Activated CD4-positive, CD25-positive, alpha-beta regulatory T cell treated with anti-CD3 and anti-CD28 coated beads, Interleukin-2, amount 50 U/mL, for 24 hours (primary cell): ENCODE measurements at regions not wholly inside any gene's neighbourhood (a gene's known extent, or its start where the extent isn't known, plus 50 kb on each side); places are given as distances from the start of the nearest gene placed in this dataset.

ENCODE experiments used
- ATAC-seq, 2 donors: fragments of 150-1000 bp; cut with Tn5 transposase; one replicate each; pipeline ENCODE4 v1.10.0; 2021; ENCODE audit warnings: mild to moderate bottlenecking in 1 of 2, moderate library complexity in 1 of 2

DNA sequence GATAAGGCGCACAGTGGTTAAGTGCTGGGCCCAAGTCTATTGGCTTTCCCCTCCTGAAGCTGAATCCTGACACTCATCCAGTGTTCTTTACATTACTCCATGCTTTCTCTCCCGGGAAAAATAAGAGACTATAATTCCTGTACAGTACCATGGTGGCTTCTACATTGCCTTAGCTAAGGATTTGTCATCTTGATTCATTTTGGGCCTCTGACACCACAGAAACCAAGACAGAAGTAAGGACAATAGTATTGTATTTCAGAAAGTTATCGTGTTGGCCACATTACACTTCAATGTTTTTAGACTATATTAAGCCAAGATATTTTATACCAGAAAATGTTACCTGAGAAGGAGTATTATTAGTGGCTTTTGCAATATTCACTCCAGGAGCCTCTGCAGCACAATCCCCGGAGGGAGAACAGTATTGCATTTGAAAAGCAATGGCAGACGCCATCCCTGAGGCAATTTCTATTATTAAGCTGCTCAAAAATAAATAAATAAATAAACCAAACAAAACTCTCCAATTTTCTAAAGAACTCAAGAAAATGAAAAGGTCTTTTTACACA lies 267.9 kb downstream of the ENC1 start:
- ATAC-seq, result no peak

DNA sequence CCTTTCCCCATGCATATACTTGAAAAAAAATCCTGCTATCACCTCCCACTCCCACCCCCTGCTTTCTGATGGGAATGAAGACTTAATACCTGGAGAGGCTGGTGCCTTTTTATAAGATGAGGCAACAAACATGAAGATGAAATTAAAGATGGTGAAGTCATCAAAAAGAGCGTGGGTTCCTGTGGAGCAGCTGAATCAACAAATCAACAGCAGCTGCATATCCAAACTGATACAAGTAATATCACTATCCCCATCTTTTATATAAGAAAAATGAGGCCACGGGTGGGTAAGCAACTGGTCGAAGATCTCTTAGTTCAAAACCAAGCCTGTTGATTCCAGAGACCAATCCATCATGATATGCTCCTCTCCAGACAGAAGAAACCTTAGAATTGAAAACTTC lies 268.5 kb downstream of the ENC1 start:
- ATAC-seq, result no peak

DNA sequence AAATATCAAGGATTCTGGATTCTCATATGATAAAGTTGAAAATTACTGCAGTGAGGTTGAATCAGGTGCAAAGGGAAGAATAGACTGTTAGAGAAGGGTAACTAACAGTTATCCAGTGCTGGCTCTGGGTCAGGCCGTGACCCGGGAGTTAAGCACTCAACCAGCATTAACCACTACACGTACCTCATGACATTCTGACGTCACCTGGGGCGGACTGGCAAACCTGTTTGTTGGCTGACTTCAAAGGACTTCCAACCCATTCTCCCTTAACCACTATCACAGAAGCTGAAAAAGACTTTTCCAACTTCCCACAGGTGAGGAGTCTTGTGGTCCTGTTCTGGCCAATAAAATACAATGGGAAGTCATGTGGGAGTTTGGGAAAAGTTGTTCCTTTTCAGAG lies 268.9 kb downstream of the ENC1 start:
- no peak for ATAC-seq

DNA sequence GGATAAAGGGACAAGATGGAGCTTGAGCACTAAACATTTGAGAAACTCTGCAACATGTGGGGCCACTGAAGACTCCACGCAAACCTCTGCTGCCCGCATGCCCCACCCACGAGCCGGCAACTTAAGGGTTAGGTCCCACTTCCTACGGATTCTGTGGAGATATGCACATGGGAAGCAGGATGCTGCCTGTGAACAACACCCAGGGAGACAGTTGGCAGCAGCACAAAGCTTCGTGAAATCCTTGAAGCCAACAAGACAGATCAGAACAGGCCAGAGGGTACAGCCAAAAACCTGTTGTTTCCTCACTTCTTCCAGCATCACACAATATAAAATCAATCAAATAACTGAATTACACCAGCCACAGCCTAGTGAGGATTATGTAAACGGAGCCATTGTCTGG lies 270.4 kb downstream of the ENC1 start:
- ATAC-seq, result no peak

DNA sequence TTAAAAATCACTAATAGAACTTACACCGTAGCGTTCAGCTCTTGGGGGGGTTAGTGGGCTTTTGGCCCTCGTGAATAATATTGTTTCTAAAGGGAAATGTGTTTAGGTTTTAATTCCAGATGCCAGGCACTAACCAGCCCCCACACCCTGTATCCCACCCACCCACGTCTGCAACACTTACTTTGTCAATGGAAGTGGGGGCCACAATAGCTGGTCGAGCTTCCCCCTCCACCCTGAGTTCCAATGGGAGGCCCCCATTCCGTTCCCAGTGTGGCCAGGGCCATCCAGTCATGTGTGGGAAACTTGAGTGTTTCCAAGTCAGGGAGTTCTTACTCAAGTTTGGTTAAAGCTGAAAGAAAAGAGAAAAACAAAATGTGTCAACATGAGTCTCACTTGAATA lies 271.4 kb downstream of the ENC1 start:
- ATAC-seq, result no peak

DNA sequence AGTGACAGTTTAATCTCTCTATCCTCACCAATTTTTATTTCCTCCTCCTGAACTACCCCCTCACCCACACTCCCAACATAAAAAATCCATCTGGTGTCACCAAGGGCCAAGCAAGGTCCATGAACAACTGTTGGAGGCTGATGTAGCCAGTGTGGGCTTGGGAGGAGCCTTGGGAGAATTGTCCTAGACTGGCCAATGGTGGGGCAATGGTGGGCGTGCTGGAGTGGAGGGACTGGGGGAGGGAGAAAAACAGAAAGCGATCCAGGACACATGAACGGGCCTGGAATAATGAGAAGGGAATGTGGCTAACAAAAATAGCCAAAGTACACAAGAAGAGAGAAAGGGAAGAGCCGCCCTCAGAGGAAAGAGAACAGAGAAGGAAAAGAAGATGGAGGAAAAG lies 272.6 kb downstream of the ENC1 start:
- ATAC-seq, result no peak

DNA sequence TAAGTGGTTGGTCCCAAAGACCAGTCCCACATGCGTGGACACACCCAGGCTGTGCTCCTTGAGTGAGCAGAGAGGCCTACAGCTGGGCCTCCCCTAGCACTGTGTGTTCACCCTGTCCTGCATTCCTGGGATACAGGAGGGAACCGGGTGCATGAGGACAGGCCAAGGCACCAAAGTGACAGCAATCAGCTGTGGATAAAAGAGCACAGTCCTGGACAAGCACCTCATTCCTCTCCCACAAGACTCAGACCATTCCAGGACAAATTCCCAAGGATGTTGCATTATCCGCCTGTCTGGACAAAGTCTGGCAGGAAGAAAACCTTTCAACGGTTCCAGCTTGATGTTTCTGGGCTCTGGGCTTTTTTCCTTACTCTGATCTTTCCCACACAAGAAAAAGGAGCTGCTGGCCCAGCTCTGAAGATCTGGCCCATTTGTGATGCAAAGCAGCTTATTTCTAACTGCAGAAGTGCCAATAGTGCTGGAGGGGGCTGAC lies 273.2 kb downstream of the ENC1 start:
- ATAC-seq, result no peak

DNA sequence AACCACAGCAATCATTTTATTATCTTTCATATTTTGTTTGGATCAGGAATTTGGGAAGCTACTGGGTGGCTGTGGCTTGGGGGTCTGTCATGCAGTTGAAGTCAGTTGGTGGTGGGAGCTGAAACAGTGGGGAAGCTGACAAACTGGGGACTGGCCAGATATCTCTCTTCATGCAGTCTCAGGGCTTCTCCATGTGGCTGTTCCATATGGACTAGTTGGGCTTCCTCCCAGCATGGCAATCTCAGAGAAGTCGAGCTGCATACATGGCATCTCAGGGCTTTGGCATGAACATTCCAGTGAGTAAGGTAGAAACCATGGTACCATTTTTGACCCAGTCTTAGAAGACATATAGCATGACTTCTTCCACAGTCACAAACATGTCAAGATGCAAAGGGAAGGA lies 274.8 kb downstream of the ENC1 start:
- no peak for ATAC-seq

DNA sequence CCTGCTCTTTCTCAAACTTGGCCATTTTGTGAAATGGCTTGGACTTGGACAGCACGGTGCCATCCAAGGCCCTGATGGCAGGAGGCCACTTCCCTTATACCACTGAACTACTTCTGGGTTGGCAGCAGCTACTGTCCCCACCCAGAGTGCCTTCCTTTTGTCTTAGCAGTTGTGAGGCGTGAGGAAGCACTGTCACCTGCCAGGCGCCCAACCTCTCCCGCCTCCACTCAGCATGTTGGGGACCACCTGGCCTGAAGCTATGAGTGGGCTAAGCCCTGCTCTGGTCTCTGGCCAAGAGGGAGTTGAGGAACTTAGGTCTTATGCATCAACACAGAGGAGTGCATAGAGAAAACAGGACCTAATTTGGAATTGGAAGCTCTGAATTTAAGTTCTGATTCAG lies 276.0 kb downstream of the ENC1 start:
- no peak for ATAC-seq

DNA sequence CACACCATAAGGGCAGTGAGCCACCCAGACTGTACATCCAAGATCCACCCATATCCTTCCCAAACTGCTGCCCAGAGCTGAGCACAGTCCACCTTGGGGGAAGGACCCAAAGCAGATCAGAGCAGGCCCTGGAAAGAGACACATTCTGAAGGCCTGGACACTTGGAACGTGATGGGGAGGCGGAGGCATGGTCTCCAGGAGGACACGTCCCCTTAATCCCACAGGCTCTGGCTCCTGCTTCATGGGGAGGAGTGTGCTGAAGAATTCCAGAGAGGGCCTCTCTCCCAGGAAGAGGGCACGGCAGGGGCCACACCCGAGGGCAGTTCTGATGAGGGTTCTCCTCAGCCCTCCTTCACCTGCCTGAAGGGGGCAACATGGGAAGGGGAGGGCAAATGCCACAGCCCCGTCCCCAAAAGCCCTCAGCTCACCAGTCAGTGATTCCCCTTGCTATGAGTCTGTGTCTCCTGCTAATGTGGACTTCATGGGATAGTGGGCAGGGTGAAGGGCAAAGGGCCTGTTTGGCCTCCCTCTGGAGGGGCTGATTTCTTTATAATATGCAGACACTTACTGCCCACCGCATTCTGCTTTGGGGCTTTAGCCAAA lies 276.8 kb downstream of the ENC1 start:
- no peak for ATAC-seq

DNA sequence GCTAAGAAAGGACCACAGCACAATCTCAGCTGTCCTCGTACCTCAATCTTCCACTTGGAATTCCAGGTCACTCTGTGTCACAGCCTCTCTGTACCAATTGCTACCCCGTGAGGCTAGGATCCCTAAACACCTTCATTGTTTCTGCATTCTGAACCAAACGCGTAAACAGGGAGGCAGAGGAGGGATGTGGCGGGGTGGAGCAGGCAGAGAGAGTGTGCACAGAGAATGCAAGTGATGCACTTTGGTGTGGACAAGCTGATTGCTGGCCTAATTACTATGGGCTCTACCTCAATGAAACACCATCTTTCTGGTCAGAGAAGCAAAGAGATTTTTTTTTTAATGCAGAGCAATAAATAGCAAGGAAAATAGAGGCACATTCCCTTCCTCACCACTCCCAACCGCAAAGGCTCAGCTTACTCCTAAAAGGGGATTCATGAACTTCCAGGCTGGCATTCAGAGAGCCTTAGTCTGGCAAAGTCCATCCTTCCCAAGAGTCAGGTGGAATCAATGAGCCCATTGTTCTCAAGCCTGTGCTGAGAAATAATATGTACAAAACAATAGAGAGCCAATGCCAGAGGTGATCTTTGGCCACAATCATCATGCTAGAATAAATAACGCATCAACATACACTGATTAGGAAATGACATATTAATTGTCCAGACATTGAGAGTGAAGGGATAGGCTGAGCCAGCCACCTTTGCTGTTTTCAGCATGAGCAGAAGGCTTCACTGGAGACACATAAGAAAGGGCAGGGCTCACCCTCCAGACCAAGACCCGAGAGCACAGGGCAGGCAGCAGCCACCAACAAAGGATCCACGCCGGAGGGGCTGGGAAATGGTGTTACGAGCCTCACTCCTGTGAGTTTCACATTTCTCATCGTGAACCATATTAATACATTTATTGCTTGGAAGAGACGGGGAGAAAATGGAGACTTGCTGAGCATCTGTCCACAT lies 278.8 kb downstream of the ENC1 start:
- ATAC-seq, result no peak

DNA sequence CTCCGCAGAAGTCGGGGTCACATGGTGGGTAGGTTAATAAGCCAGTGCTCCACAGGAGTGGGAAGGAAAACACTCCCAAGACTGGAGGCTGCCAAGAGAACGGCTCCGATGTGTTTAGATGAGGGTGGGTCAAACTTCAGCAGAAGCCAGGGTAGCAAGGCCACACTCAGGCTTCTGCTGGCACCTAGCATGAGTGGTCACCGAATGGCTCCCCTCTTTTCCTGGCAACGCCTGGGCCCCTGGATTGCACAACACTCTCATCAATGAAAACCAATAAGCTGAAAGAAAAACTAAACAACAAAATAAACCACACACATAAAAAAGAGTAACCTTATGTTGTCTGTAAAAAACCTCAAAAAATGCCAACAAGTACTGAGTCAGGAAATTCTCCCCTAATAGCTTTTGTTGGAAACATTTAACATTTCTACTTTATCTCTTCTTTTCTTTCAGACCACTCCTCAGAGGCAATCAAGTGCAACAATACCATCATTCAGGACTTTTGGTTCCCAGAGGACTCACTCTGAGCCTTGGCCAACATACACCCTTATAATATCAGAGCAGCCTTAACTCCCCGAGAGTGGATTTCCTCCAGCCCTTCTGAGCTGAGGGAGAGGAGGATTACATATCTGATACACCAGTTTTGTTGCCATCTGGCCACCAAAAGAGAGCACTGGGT lies 279.9 kb downstream of the ENC1 start:
- no peak for ATAC-seq

DNA sequence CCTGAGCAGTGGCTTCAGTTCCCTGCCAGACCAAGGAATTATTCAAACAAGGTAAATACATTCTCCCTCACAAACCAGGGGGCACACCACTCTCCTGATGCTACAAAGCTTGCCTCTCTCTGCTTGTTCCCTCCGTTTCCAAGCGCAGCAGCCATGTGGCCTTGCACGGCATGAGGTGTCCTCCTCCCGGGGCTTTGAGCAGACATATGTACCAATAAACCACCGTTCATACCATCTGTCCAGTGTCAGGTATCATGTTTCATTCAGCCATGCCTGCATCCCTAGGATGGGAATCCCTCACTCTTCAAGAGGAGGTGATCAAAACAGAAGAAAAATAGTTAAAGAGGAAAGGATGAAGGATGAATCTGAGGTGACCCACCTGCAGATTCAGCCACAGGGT lies 282.7 kb downstream of the ENC1 start:
- no peak for ATAC-seq

DNA sequence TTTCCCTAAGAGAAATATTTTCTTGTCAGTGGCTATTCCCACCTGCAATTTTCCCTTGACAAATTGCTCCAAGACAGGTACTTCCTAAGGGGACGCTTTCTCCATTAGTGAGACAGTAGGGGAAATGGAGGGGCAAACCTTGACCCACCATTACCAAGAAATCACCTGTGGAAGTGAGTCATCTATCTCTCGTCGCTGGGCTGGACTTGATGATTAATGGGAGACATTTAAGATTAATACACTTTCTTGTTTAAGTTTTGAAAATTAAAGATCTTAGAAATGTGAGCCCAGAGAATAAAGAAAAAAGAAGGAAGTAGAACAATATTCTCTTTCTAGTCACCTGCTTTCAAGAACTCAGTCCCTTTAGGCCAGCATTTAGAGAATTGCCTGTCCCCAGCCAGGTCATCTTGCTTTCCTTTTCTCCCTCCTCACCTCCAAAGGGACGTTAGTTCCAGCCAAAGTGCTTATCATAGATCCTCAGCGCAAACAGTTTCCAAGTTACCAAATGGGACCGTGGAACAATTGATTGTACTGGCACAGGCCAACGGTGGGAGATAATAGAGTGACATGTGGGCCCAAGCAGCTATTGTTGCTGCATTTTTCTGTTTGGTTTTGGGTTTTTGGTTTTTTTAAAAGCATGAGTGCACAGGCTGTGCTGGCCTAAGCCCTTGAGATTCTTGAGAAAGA lies 284.4 kb downstream of the ENC1 start:
- ATAC-seq, result no peak

DNA sequence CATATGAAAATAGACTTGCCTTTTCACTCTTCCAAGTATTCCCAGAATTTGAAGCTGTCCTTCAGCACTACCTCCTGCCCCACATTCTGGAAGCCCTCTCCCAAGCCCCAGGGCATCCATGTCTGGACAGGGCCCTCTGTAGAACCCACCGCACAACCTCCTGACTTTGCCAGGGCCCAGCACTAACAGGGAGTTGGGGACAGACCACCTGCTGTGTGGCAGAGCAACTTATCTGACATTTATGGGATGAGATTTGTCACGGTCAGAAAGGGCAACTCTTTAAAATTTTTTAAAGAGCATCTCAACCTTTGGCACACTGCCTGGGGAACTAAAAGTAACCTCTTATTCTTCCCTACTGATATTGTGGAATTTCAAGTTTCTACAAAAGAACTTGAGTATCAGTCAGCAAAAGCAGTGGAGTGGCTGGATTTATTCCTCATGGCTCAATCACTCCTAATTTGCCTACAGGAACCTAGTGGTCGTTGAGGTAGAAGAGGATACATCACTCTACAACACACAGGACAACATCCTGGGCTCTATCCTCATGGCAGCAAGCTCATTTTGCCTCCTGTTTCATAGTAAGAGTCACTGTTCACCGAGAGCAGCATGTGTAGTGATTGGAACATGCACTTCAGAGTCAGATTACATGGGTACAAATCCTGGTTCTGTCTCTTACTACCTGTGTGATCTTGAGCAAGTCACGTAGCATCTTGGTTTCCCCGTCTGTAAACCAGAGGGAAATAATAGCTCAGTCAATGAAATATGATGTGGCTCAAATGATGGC lies 285.3 kb downstream of the ENC1 start:
- no peak for ATAC-seq

DNA sequence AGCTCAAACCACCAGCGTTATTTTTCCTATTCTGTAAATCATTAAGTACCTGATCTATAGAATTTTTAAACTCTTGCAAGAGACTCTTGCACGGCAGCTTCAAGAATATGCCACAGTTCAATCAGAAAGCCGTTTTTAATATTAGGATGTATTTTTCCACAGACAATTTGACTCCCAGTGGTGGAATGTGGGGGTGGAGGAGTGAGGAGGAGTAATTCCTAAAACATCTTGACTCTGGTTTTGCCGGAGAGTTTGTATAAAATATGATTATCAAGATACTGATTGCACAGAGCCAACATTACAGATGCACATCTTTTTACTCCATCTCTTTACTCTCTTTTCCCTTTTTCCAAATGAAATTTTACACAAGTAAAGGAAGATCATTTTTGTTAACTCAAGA lies 288.3 kb downstream of the ENC1 start:
- ATAC-seq, result no peak

DNA sequence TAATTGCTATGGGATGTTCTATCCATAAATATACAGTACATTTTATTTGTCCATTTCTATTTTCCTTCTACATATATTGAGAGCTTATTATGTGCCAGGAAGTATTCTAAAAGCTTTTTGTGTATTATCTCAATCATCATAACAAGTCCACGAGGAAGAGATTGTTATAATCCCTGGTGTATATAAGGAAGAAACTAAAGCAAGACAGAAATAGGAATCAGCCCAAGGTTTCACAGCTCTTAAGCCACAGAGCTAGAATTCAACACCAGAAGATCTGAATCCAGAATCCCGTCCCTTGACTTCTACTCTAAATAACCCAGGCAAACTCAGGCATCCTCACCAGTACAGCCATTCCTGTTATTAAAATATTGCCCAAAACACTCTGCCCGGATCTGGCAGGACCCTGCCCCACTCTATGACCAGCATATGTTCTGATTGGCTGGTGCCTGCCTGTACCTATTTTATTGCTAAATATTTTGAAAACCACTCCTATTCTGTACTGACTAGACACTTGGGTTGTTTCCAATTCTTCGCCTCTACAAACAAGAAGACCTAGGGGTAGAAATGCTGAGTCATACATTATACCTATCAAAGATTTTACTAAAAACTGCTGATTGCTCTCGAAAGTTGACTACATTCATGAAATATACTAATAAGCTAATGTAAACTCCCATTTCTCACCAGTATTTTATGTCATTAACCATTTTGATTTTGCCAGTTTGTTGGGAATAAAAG lies 297.4 kb downstream of the ENC1 start:
- ATAC-seq, result no peak

DNA sequence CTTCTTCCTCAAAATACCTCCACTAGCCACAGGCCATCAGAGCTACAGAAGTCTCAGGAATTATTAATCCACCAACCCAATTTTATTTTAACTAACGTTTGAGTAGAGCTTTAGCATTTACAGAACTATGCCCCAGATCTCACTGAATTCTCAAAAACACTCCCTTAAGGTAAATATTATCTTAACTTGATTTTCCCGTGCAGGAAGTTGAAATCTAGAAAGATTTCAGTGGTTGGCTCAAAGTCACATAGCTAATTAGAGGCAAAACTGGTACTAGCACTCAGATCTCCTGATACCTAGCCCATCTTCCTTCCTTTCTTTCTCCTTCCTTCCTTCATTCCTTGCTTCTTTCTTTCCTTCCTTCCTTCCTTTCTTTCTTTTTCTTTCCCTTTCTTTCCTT lies 298.3 kb downstream of the ENC1 start:
- ATAC-seq, result no peak

DNA sequence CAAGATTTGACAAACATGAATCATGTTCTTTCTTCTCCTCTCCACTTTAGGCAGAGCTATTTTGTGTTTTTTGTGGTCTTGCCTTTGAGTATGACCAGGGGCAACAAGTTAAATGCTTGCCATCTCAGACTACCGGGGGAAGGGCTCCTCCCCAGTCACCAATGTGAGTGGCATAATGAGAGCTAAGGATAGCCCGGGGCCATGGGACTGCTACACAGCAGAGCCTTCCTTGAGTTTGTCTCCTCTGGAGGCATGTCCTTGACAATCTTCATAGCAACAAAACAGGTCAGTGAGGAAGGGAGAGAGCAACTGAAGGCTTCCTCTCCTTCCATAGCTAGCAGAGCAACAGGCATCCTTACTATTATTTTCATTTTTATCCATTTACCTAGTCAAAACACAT lies 299.3 kb downstream of the ENC1 start:
- no peak for ATAC-seq

DNA sequence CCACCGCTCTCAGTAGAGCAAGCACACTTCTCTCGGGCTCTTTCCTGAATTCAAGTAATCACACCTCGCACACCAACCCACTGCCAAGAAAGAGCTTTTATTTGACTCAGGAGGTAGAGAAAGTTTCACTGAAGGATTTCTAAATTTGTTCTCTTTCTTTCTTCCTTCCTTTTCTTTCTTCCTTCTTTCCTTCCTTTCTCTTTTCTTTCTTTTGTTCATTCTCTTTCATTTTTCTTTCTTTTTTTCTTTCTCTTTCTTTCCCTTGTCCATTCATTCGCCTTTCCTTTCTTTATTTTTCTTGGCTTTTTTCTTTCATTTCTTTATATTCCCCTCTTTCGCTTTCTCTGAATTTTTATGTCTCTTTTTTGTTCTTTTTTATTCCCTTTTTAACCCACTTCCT lies 300.1 kb downstream of the ENC1 start:
- ATAC-seq, result no peak

DNA sequence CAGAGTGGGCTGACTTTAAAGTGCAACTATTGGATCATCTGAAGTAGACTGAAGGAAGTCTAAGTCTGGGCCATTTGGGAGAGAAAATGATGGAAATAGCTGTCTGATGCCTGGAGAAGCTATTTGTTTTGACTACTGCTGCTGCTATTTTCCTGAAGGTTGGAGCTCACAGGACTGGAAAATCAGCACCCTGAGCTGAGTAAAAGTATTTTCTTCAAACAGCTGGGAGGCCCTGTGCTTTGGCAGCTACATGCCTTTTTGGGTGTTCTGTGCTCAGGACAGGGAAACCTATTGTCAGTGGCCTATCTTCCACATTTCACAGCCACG lies 302.6 kb downstream of the ENC1 start:
- ATAC-seq, result no peak
